SK-N-SH (cell line): ENCODE measurements at regions not wholly inside any gene's neighbourhood (a gene's known extent, or its start where the extent isn't known, plus 50 kb on each side); places are given as distances from the start of the nearest gene placed in this dataset.

Experiments used
- CHD2 ChIP-seq: fragments of 150-350 bp; IDR thresholded peaks from 2 replicates; pipeline ENCODE4 v1.6.1; 2018; ENCODE audit warnings: low read length; ENCODE audit not compliant: partially characterized antibody
- CTCF ChIP-seq: fragments of 200-600 bp; sonication (generic); IDR thresholded peaks from 2 replicates; pipeline ENCODE4 v1.6.1; 2017; ENCODE audit warnings: antibody characterized with exemption, mild to moderate bottlenecking, moderate library complexity
- EP300 ChIP-seq, 2 experiments: IDR thresholded peaks; 2 replicates each; pipeline versions ENCODE4 v1.4.0 to v1.6.1; 2012; ENCODE audit warnings: borderline replicate concordance in 1 of 2, low read depth in 1 of 2, low read length in 1 of 2

DNA sequence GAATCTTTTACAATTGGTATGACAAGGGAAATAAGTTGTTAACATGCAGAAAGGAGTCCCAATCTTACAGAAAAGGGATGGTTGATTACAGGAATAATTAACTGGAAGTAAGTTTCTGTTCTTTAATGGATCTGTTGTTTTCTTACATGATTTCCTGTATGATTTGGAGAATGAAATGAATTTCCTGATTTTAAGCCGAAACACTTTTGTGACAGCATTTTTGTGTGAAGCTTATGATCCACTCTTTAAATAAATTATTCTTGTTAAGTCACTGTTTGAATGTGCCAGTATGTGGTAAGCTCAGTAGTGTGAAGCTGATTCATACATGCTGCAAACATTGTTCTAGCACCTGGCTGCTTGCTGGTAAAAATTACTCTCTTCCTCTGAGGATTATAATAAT lies 516.2 kb downstream of the DCDC2C start:
- TF ChIP-seq CTCF = no peak
- no peak for TF ChIP-seq CHD2
- TF ChIP-seq EP300 (IDR thresholded peaks at IDR 0.05; ENCODE audit: borderline replicate concordance in 1 of 2, low read depth in 1 of 2, low read length in 1 of 2) = no peak
